GM19467 (cell line): ENCODE measurements at regions not wholly inside any gene's neighbourhood (a gene's known extent, or its start where the extent isn't known, plus 50 kb on each side); places are given as distances from the start of the nearest gene placed in this dataset.
"Not testable (repeated sequence)": the region's sequence is repeated elsewhere in the genome, so short reads cannot be mapped to it uniquely, and the experiment has no call there.

Experiments
- ATAC-seq: cut with Tn5 transposase; IDR thresholded peaks from one replicate; pipeline ENCODE4 v1.9.1; 2021; ENCODE audit warnings: mild to moderate bottlenecking, moderate library complexity; ENCODE audit not compliant: unreplicated experiment

DNA sequence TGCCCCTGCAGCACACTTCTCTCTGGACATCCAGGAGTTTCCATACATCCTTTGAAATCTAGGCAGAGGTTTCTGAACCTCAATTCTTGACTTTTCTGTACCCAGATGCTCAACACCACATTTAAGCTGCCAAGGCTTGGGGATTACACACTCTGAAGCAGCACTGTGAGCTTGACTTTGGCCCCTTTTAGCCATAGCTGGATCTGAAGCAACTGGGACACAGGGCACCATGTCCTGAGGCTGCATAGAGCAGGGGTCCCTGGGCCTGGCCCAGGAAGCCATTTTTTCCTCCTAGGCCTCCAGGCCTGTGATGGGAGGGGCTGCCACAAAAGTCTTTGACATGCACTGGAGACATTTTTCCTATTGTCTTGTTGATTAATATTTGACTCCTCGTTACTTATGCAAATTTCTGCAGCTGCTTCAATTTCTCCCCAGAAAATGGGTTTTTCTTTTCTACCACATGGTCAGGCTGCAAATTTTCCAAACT, 694.0 kb downstream of the DIPK2A start:
- ATAC-seq = no peak

DNA sequence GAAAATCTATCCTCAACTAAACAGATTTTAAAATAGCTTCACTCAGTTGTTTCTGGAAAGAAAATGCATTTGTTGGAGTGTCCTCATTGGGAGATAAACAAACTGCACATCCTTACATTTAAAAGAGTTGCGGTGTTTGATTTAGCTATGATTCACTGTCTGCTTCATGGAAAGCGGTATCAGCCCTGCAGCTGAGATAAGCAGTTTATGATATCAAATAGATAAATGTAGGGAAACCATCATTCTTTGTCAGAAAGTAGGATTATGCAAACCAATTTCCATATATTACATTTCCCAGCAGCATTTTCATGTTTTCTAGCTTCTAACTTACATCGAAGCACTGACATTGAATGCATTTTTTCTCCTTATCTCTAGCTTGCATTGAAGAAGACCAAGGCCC, 698.9 kb downstream of the DIPK2A start:
- no peak for ATAC-seq

DNA sequence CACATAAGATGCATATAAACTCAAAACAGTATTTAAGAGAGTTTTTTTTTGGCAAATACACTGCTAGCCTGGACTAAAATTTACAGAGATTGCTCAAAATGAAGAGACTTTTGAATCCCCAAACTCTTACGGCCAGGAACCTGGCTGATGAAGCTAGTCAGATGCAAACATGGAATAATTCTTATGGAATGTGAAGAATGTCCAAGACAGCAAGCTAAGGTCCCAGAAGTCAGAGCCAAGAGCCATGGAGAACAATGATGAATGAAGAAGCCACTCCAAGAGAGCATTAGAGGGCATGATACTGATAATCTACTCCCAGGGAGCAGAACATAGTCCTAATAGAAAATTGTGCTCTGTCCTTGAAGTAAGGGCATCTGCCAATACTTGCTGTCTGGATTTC, 705.5 kb downstream of the DIPK2A start:
- no peak for ATAC-seq

DNA sequence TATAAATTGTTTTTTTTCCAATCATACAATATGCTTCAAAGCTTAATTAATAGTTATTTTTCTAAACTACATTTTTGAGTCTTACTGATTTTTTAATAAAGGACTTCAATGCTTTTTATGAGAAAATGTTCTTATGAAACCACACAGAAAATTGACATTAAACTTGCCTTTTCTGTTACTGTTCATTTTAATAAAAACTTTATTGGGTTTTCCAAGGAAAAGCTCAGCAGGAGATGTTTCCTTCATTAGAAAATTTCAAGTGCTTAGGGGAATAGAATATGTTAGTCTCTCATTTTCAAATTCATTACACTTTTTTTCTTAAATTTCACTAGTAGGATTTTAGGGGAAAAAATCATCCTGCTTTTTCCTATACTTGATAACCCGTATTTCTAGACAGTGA, 711.4 kb downstream of the DIPK2A start:
- no peak for ATAC-seq

DNA sequence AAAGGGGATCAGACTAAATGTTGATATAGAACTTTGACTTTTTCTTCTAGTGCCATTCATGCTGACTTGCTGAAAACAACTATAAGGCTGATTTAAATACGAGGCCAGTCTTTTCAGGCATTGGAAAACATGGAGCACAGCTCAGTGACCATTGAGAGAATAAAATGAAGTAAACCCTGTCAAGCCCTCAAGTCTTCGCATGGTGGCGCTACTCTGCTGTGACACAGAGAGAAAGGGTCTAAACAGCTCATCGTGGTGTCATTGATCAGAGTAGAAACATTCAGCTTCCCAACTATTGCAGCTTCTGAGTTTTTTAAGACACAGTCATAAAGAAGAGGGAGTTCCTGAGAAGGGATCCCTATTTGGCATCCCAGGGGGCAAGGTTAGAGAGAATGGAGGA, 716.2 kb downstream of the DIPK2A start:
- no peak for ATAC-seq

DNA sequence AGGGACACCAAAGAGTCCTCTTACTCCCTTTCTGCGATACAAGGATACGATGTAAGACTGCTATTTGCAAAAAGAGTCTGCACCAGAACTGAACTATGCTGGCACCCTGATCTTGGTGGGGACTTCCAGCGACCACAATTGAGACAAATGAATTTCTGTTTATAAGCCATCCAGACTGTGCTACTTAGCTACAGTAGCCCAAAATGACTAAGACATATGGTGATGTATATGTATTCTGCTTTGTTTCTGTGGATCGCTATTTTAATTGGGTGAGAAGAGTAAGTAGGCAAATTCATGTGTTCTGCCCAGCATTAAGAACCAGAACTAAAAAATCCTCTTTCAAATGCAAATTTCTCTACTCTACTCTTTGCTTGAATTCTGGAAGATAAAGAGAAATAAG, 720.9 kb downstream of the DIPK2A start:
- ATAC-seq = no peak

DNA sequence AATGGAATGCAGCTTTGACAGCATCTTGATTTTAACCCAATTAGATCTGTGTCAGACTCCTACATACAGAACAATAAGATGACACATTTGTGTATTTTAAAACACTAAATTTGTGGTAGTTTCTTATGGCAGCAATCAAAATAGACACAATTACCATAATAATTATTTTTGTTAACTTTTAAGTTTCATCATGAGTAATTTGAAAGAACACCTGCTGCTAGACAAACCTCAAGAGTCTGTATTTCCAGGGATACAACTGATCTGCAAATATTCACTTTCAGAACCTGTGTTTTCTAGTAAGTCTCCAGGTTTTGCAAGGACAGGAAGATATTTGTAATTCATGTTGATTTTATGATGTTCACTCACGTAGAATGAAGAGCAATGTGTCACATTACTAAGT, 736.8 kb downstream of the DIPK2A start:
- ATAC-seq = no peak

DNA sequence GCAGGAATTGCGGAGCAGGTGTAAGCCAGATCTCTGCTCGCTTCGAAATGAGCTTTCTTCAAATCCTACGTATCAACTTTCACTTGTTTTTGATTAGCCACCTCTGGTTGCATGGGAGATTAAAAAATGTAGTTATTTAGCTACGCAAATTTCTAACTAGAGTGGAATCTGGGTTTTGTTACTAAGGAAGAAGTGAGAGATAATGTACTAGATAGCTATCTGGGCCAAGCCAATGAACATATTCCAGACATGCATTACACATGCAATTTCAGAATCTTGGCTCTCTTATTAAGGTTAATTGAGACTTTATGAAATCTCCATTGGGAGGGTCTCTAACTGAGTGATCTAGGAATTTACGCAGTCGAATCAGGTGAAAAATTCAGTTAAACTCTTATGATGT, 765.7 kb downstream of the DIPK2A start:
- no peak for ATAC-seq

DNA sequence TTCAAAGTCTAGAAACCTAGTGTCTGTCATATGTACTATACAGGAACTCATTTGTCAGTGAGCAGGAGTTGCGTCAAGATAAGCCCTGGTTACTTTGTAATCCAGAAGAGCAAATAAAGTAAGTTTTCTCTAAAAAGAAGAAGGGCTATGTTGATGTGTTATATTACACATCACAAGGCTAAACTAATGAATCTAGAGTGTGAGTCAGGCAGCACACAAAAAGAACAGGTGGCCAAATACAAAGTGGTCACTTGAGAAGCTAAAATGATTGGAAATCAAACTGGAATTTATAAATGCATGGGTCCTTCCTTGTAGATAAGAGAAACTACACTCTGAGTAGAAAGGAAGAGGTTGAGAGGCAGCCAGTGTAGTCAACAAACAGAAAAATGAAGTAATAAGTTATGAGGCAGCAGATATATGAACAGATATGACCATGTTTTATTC, 771.6 kb downstream of the DIPK2A start:
- no peak for ATAC-seq

DNA sequence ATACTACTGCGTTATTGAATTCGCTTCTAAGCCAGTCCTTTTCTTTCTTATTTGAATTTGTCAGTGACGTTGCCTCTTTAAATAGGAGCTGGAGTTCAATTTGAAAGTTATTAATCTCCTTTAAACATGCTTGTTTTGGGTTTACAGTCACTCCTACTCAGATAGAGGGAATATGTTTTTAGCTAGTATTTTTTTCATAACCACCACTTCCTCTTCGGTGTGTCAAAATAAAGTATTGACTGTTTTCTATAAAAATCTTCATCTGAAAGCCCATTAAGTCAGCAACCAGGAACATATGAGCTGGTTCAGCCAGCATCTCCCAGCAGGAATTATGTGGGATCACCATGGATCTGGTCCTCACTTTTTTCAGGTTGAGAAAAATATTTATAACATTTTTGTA, 772.9 kb downstream of the DIPK2A start:
- no peak for ATAC-seq

DNA sequence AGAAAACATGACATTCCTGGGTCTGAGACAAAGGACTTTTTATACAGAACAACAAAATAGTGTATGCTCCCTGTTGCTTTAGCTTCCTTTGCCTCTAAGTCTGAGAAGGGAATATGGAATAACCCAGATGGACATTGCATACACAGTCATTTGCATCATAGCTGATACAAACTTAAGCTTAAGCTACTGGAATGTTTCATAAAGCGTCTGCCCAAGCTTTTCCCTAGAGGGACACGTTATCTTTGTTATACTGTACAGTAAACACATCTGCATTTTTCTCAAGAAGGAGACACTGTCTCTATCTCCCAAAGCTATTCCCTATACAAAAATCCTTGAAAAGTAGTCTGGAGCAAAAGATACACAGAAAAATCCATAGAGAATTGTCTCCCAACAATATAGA, 775.0 kb downstream of the DIPK2A start:
- ATAC-seq = no peak

DNA sequence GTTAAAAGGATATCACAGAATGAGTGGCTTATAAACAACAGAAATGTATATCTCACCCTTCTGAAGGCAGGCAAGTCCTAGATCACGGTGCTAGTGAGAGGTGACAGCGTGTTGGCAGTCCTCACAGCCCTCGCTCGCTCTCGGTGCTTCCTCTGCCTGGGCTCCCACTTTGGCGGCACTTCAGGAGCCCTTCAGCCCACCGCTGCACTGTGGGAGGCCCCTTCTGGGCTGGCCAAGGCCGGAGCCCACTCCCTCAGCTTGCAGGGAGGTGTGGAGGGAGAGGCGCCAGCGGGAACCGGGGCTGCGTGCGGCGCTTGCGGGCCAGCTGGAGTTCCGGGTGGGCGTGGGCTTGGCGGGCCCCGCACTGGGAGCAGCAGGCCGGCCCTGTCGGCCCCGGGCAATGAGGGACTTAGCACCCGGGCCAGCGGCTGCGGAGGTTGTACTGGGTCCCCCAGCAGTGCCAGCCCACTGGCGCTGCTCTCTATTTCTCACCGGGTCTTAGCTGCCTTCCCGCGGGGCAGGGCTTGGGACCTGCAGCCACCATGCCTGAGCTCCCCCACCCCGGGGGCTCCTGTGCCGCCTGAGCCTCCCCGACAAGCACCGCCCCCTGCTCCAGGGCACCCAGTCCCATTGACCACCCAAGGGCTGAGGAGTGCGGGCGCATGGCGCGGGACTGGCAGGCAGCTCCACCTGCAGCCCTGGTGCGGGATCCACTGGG, 778.1 kb downstream of the DIPK2A start:
- not testable (repeated sequence) for ATAC-seq

DNA sequence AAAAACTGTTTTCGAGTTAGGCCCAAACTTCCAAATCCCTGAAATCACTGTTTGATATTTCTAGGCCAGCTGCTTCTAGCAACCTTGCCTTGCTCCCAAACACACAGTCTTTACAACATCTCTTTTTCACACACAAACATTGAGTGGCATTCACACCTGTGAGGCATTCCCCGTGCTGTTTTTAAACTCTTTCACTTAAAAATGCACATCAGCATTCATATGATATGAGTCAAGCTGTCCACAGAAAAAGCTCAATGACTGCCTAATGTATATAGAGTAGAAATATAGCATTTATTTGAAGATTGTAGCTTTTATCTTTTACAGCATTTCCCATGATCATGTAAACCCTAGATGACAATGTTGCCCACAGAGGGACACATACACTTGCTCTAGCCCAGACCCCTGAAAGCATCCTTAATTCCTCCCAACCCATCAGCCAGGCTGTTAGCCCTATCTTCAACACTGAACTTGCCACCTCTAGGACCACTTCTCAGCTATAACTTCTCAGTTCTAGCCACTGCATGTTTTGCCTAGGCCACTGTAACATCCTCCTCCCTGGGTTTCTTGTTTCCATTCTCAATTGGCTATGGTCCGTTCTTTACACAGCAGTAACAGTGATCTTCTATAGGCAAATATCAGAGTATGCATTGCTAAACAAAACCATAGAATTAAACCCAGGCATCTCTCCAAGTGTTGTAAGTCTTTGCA, 782.6 kb downstream of the DIPK2A start:
- ATAC-seq = no peak

DNA sequence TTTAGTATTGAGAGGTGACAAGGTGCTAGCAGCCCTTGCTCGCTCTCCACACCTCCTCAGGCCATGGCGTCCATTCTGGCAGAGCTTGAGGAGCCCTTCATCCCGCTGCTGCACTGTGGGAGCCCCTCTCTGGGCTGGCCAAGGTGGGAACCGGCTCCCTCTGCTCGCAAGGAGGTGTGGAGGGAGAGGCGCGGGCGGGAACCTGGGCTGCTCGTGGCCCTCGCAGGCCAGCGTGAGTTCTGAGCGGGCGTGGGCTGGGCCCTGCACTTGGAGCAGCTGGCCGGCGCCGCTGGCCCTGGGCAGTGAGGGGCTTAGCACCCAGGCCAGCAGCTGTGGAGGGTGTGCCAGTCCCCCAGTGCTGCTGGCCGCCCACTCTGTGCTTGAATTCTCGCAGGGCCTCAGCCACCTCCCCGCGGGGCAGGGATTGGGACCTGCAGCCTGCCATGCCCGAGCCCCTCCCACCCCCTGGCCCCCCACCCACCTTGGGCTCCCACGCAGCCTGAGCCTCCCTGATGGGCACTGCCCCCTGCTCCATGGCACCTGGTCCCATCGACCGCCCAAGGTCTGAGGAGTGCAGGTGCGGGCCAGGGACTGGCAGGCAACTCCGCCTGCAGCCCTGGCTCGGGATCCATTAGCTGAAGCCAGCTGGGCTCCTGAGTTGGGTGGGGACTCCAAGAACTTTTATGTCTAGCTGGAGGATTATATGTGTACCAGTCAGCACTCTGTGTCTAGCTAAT, 785.2 kb downstream of the DIPK2A start:
- ATAC-seq = no peak

DNA sequence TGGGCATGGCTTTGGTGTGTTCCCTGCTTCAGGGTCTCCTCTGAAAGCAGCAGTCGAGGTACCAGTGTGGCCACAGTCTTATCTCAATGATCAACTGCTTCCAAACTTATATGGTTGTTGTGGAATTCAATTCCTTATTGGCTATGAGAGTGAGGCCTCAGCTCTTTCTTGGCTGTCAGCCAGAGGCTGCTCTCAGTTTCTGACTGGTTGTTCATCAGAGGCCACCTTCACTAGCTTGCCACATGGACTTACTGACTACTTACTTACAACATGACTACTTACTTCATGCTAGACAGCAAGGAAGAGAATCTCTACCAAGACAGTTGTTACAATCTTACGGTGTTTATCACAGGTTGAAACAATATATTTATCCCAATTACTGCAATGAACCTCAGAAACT, 789.2 kb downstream of the DIPK2A start:
- no peak for ATAC-seq

DNA sequence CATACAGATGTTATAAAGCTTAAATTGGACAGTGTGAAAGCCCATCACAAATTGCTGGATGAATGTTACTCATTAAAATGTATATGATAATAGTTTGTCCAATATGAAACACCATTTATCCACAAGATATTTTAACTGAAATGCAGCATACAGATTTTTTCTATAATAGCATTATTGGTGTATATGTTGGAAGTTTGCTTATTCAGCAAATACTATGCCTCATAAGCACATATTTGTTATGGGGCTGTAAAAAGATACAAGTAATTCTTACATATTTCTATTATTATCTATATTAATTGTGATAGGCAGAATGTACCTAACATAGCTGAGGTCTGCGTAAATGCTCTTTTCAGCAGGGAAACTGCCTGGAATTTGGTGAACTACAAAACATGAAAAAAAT, 790.5 kb downstream of the DIPK2A start:
- ATAC-seq = no peak

DNA sequence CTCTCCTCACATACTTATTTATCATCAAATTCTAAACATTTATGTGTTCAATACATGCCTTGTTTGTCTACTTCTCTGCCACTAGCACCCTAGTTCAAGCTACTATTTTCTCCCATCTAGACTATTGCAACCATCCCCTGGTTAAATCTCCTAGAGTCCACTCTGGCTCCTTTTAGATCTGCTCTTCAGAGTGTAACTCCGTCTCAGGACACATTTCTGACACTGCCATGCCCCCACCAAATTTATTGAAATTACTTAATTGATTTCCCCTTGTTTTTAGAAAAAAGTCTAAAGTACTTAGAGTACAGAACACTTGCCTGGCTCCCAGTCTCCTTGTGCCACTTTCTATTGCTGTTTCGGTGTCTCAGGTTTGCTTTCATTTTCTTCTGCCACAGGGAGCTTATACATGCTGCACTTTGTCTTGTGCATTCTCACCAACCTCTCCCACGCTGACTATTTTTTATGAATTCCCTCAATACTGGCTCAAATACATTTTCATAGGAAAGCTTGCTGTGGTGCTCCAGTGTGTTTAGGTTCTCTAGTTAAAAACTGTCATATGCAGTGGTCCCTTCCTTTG, 792.3 kb downstream of the DIPK2A start:
- ATAC-seq = peak; percentile 86

DNA sequence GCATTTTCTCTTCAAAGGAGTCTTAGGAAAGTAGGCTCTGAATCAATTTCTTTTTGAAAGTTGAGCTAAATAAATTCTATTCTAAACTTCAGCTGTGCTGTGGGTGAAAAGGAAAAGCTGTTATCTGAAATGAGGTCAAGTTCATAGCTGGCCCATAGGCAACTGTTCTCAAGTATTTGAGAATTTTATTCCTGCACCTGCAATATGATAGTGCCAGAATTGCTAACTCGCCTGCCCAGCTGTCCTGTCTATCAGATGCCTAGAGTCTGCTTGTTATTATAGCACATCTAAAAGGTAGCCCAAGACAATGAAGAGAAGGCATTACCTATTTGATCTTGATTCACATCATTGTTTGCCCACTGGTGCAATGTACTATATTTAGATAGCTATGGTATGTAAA, 798.7 kb downstream of the DIPK2A start:
- no peak for ATAC-seq

DNA sequence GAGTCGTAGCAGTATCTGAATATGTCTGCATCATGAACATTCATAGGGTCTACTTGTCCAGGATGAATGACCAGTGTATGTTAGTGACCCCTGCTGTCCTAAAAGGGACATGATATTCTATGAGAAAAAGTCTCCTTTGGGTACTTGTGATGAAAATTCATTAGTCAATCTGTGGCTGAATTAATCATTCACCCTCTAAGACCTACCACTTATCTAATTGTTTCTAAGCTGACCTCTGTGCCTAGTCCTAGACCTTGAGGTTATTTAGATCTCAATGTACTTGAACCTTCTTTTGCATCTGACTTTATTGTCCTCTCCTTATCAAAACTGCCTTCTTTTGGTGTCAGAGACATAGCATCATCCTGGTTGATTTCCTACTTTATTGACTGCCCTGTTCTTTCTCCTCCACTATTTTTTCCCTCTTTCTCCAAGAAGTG, 799.3 kb downstream of the DIPK2A start:
- ATAC-seq = no peak

DNA sequence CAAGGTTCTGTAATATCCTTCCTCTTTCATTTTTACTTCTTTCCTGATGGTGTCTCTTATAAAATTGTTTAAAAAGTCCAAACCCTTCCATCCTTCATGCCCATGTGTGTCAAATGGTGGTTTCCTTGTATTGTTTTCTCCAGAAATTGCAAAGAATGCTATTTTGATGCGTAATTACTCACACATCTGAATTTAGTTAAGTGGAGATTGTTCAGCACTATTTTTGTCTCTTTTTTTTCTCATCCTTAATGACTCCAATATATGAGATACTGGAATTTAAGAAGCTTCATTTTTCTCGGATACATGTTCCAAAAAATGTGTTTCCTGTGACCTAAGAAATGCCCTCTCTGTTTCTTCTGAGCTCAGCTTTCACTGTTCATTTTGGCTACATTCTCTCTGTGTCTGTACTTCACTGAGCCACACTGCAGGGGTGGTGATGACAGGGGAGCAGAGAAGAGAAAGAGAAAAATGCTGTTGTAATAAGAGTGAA, 799.8 kb downstream of the DIPK2A start:
- ATAC-seq = no peak

DNA sequence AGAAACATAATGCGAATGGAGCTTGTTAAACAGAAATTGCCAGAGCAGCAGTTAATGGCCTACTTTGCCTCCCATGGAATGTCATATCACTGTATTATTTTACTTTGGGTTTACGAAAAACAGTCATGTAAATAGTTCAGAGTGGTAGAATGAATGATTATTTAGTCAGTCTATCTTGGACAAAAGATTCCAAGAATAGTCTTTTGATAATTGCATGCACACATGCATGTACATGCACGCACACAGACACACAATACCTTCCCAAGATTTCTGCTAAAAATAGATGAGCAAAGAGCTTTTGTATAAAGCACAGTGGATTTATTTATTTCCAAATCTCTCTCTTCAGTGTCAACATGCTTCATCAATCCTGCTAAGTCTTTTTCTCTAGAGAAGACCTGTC, 800.7 kb downstream of the DIPK2A start:
- ATAC-seq = no peak
